ENCODE measurements at regions not wholly inside any gene's neighbourhood (a gene's known extent, or its start where the extent isn't known, plus 50 kb on each side); places are given as distances from the start of the nearest gene placed in this dataset.

DNA sequence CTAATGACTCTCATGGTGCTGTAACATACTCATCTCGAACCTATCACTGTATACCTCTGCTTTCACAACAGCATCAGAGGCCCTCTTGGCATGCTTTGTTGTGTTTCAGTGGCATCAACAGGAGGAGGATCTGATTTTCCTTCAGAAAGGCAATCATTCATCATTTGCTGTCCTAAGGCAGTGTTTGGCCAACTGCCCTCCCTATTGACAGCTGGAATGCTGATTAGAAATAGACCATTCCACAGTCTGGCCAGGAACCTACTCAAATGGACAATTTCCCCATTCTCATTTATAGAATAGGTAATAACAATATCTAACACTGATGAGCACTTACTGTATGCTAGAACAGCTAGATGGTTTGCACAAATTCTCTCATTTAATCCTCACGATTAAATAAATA lies 310.6 kb upstream of the PTBP2 start:
- TF ChIP-seq, protein P1, sequence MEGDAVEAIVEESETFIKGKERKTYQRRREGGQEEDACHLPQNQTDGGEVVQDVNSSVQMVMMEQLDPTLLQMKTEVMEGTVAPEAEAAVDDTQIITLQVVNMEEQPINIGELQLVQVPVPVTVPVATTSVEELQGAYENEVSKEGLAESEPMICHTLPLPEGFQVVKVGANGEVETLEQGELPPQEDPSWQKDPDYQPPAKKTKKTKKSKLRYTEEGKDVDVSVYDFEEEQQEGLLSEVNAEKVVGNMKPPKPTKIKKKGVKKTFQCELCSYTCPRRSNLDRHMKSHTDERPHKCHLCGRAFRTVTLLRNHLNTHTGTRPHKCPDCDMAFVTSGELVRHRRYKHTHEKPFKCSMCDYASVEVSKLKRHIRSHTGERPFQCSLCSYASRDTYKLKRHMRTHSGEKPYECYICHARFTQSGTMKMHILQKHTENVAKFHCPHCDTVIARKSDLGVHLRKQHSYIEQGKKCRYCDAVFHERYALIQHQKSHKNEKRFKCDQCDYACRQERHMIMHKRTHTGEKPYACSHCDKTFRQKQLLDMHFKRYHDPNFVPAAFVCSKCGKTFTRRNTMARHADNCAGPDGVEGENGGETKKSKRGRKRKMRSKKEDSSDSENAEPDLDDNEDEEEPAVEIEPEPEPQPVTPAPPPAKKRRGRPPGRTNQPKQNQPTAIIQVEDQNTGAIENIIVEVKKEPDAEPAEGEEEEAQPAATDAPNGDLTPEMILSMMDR (IDR thresholded peaks at IDR 0.05) = no peak
- TF ChIP-seq POLR2A (IDR thresholded peaks at IDR 0.05) = no peak
- TF ChIP-seq POLR2AphosphoS5 (IDR thresholded peaks at IDR 0.05) = no peak
- TF ChIP-seq EP300 (IDR thresholded peaks at IDR 0.05) = no peak

All from upper lobe of left lung (tissue), 4 donors.